Tibial artery (tissue), 4 donors: ENCODE measurements at regions not wholly inside any gene's neighbourhood (a gene's known extent, or its start where the extent isn't known, plus 50 kb on each side); places are given as distances from the start of the nearest gene placed in this dataset.

ENCODE experiments used
- DNase-seq, 2 donors: peaks; one replicate each; pipeline ENCODE4 v3.0.0-alpha.2; 2019
- H3K27ac ChIP-seq, 2 donors: fragments of 200-600 bp; sonication (generic) in 1 of 2; 1 replicate in 1 of 2; 2 replicates in 1 of 2; pipeline ENCODE4 v1.5.1; 2018 to 2019; ENCODE audit warnings: mild to moderate bottlenecking in 1 of 2
- H3K27me3 ChIP-seq, 2 donors: fragments of 200-600 bp; sonication (generic) in 1 of 2; one replicate each; pipeline versions ENCODE4 v1.5.1 to v1.6.0; 2016 to 2019
- H3K36me3 ChIP-seq, 3 donors: fragments of 200-600 bp; sonication (generic) in 2 of 3; one replicate each; pipeline ENCODE4 v1.5.1; 2016 to 2019; ENCODE audit warnings: mild to moderate bottlenecking in 2 of 3
- H3K4me1 ChIP-seq, 4 donors: fragments of 200-600 bp; sonication (generic) in 2 of 4; 1 replicate in 3 of 4; 2 replicates in 1 of 4; pipeline ENCODE4 v1.5.1; 2016 to 2019
- H3K4me3 ChIP-seq, 2 donors: fragments of 200-600 bp; sonication (generic) in 1 of 2; 1 replicate in 1 of 2; 2 replicates in 1 of 2; pipeline ENCODE4 v1.5.1; 2018 to 2019; ENCODE audit warnings: mild to moderate bottlenecking in 2 of 2
- H3K9me3 ChIP-seq, 3 donors: fragments of 200-600 bp; sonication (generic) in 1 of 3; one replicate each; pipeline ENCODE4 v1.5.1; 2016 to 2019
- intact Hi-C: fragments of 100-400 bp; cut with DNase I; formaldehyde crosslinking; loops from one replicate; pipeline ENCODE4 v1.15.0; 2023; ENCODE audit warnings: low total_unique reads
- TF ChIP-seq, protein P1 (sequence below), 2 experiments: fragments of 200-600 bp in 1 of 2; fragments of 450-650 bp in 1 of 2; IDR thresholded peaks; one replicate each; pipeline ENCODE4 v1.5.1; 2017 to 2019; ENCODE audit warnings: antibody characterized with exemption in 2 of 2, mild to moderate bottlenecking in 1 of 2, moderate library complexity in 1 of 2

DNA sequence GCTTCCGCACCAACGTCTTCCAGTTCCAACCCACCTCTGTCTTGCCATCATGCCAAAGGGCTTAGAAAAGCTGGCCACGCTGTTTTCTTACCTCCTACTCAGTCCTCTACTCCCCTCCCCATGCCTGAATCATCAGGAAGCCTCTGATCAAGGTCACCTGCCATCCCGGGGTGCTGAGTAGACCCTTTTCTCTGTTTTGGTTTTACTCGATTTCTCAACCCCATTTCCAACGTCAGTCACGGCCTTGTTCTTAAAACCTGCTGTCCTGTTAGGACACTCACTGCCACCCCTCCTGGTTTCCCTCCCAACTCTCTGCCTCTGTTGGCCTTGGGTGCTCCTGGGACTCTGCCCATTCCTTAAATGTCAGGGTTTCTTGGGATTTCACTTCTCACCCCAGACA lies 350.1 kb downstream of the FOXO1 start:
- Histone ChIP-seq H3K4me1 (no peaks in the 10 kb centered on the region), H3K27ac (no peak overlapping the region), H3K36me3 (no peaks in the 10 kb centered on the region), H3K4me3 (no peak overlapping the region), H3K9me3 (no peaks in the 10 kb centered on the region), H3K27me3 (no peaks in the 10 kb centered on the region)
- intact Hi-C loops, result no loop called here
- TF ChIP-seq, protein P1, sequence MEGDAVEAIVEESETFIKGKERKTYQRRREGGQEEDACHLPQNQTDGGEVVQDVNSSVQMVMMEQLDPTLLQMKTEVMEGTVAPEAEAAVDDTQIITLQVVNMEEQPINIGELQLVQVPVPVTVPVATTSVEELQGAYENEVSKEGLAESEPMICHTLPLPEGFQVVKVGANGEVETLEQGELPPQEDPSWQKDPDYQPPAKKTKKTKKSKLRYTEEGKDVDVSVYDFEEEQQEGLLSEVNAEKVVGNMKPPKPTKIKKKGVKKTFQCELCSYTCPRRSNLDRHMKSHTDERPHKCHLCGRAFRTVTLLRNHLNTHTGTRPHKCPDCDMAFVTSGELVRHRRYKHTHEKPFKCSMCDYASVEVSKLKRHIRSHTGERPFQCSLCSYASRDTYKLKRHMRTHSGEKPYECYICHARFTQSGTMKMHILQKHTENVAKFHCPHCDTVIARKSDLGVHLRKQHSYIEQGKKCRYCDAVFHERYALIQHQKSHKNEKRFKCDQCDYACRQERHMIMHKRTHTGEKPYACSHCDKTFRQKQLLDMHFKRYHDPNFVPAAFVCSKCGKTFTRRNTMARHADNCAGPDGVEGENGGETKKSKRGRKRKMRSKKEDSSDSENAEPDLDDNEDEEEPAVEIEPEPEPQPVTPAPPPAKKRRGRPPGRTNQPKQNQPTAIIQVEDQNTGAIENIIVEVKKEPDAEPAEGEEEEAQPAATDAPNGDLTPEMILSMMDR (IDR thresholded peaks at IDR 0.05), result no peak
- DNase-seq, result no peak

DNA sequence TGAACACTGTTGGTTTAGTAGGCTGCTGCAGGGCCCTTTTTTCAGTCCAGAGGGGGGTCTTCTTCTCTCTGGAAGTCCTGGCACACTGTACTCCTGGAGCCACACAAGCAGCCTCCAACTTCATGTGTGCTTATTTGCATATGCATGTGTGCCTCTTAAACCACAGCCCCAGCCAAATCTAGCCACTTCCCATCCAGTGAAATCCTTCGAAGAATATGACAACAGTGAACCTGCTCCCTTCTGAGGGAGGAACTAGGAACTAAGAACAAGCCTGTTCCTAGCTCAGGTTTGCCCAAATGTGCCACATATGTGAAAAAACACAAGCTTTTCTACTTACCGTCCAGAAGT lies 348.5 kb downstream of the FOXO1 start:
- Histone ChIP-seq H3K4me3 (no peak overlapping the region), H3K36me3 (no peaks in the 10 kb centered on the region), H3K27ac (no peak overlapping the region), H3K9me3 (peaks cover 0 to 6% (median 0%) of the 10 kb centered on the region in 3 donors), H3K27me3 (no peaks in the 10 kb centered on the region), H3K4me1 (no peaks in the 10 kb centered on the region)
- TF ChIP-seq, protein P1 (IDR thresholded peaks at IDR 0.05), result no peak
- intact Hi-C loops, result no loop called here
- DNase-seq, result no peak

DNA sequence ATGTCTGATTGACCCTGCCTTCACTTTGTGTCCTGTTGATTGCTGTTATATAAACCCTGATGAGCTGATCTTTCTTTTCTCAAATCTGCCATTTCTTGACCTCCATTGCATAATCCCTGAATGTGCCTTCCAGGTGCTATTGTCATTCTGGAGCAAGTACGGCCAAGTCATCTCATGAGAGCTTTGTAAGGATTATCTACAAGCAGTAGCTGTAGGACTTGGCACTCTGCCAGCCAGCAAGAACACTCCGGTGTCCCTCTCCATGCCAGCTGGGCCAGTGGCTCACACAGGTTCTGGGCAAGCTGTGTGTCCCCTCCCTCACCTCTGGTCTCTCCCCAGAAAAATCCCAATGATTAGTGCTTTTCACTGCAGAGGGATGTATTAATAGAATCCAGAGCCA lies 348.1 kb downstream of the FOXO1 start:
- DNase-seq, result peak in 1 of 2 donors; percentile 66
- Histone ChIP-seq H3K27ac (no peak overlapping the region), H3K4me3 (no peak overlapping the region), H3K27me3 (no peaks in the 10 kb centered on the region), H3K9me3 (peaks cover 0 to 10% (median 0%) of the 10 kb centered on the region in 3 donors), H3K4me1 (no peaks in the 10 kb centered on the region), H3K36me3 (no peaks in the 10 kb centered on the region)
- intact Hi-C loops, result no loop called here
- TF ChIP-seq, protein P1 (IDR thresholded peaks at IDR 0.05), result no peak

DNA sequence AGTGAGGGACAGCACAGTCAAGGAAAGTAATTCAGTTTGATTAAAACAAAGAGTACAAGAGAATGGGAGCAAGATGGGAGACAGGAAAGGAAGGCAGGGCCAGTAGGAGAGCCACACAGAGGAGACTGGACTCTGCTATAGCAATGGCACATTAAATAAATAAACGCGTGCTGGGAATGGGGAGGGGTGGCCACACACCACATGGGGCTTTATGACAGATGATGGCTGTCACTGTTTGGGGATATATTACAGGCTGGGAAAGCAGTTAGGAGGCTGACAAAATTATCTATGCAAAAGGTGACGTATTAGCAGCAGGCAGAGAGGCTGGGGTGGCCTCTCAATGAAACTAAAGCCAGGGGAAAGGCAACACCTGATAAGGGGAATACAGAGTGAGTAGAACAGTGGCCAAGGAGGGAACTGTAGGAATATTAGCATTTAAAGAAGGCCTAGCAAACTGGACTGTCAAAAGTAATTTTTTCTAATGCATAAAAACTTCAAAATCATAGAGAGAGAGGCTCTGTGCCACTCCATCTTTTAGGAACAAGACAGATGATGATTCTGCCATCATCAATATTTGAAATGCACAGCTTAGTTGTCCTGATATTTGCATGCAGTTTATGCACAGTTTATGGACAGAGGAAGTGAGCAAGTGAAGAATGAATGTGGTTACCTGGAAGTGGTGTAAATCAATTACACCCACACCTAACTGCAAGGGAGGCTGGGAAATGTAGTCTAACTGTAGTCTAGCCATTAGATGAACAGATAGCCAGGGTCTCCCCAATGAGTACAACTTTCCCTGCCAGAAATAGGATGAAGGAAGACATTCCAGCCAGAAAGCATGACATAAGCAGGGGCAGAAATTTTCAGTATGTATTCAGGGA lies 346.5 kb downstream of the FOXO1 start:
- H3K36me3 ChIP-seq, result no peaks in the 10 kb centered on the region
- H3K4me3 ChIP-seq, result no peak overlapping the region
- H3K27ac ChIP-seq, result no peak overlapping the region
- TF ChIP-seq, protein P1 (IDR thresholded peaks at IDR 0.05), result no peak
- H3K4me1 ChIP-seq, result no peaks in the 10 kb centered on the region
- H3K27me3 ChIP-seq, result no peaks in the 10 kb centered on the region
- intact Hi-C loops, result no loop called here
- DNase-seq, result no peak
- peaks cover 0 to 15% (median 0%) of the 10 kb centered on the region in 3 donors for H3K9me3 ChIP-seq

DNA sequence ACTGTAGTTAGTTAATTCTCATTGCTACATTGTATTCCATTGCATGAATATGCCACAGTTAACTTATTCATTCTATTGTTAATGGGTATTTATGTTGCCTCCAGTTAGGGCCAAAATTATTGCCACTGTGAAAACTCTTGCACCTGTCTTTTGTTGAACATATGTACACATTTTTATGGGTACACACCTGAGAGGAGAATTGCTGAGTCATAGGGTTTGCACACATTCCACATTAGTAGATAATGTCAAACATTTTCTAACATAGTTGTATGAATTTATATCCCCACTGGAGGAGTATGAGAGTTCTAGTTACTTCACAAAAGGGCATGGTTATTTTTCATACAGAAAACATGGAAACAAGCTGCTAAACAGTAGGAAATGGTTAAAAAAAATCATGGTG lies 338.4 kb downstream of the FOXO1 start:
- intact Hi-C loops, result no loop called here
- Histone ChIP-seq H3K27ac (no peak overlapping the region), H3K36me3 (no peaks in the 10 kb centered on the region), H3K4me1 (no peaks in the 10 kb centered on the region), H3K27me3 (no peaks in the 10 kb centered on the region), H3K4me3 (no peak overlapping the region), H3K9me3 (peaks cover 0 to 15% (median 0%) of the 10 kb centered on the region in 3 donors)
- TF ChIP-seq, protein P1 (IDR thresholded peaks at IDR 0.05), result no peak
- DNase-seq, result no peak
